ENCODE measurements at regions not wholly inside any gene's neighbourhood (a gene's known extent, or its start where the extent isn't known, plus 50 kb on each side); places are given as distances from the start of the nearest gene placed in this dataset.
"Not testable (repeated sequence)": the region's sequence is repeated elsewhere in the genome, so short reads cannot be mapped to it uniquely, and the experiment has no call there.

DNA sequence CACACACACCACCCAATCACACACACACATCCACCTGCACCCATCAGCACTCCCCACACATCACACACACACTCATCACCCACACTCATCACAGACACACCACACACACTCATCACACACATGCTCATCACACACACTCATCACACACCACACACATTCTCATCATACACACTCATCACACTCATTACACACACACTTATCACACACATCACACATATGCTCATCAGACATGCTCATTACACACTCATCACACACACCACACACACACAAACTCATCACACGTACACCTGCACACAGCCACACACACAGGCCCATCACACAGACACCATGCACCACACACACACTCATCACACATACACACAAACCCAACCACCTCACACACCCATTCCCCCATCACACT is 107.5 kb upstream of the C14orf180 start:
- Histone ChIP-seq H3K9me3 (replicated peaks) (no peaks in the 10 kb centered on the region), H3K27ac (no peak overlapping the region), H3K36me3 (no peaks in the 10 kb centered on the region), H3K4me1 (no peaks in the 10 kb centered on the region), H3K27me3 (no peaks in the 10 kb centered on the region), H3K4me3 (no peak overlapping the region)
- DNase-seq: no peak

DNA sequence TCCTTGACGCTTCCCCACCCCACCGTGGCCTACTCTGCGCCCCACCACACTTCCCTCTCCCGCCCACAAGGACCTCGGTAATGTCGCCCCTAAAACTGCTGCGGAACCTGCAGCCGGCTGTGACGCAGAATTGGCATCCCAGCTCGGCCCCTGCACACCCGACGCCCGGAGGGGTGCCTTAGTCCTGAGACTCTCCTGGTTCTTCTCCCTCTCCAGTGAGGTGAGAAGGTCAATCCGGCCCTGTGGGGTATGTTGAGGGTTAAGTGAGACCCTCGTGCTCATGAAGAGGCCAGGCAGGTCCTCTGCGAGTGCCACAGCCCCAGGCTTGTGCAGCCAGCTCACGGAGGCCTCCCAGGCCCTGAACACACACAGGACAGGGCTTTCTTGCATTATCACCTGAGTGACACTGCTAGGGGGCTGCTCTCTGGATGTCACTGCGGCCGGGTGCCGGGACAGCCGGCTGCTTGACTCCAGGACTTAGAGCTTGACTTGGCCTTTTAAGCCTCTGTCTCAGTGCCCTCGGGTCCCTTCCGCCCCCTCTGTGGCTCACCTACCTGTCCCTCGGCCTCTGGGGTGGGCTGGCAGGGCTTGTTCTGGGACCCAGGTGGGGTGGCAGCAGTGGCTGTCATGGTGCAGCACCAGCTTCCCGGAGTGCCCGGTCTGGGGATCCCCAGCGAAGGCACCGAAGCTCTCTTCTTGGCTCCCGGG is 106.9 kb upstream of the C14orf180 start:
- Histone ChIP-seq H3K36me3 (no peaks in the 10 kb centered on the region), H3K27ac (no peak overlapping the region), H3K27me3 (no peaks in the 10 kb centered on the region), H3K4me1 (no peaks in the 10 kb centered on the region), H3K9me3 (replicated peaks) (no peaks in the 10 kb centered on the region), H3K4me3 (no peak overlapping the region)
- DNase-seq: no peak

DNA sequence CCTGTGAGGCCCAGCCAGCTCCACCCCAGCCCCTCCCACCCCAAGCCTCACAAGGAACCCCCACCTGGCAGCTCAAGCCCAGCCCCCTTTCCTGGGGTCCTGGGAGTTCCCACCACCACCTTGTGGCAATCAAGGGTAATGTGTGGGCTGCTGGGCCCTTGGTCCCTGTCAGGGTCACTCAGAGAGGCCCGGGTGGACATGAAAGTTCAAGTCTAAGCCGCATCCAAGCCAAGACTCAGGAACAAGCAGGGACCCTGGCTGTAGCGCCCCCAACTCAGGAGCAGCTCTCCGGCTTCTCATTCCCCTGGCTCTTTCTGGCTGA is 106.4 kb upstream of the C14orf180 start:
- Histone ChIP-seq H3K9me3 (replicated peaks) (no peaks in the 10 kb centered on the region), H3K27me3 (no peaks in the 10 kb centered on the region), H3K27ac (no peak overlapping the region), H3K36me3 (no peaks in the 10 kb centered on the region), H3K4me1 (no peaks in the 10 kb centered on the region), H3K4me3 (no peak overlapping the region)
- DNase-seq: no peak

DNA sequence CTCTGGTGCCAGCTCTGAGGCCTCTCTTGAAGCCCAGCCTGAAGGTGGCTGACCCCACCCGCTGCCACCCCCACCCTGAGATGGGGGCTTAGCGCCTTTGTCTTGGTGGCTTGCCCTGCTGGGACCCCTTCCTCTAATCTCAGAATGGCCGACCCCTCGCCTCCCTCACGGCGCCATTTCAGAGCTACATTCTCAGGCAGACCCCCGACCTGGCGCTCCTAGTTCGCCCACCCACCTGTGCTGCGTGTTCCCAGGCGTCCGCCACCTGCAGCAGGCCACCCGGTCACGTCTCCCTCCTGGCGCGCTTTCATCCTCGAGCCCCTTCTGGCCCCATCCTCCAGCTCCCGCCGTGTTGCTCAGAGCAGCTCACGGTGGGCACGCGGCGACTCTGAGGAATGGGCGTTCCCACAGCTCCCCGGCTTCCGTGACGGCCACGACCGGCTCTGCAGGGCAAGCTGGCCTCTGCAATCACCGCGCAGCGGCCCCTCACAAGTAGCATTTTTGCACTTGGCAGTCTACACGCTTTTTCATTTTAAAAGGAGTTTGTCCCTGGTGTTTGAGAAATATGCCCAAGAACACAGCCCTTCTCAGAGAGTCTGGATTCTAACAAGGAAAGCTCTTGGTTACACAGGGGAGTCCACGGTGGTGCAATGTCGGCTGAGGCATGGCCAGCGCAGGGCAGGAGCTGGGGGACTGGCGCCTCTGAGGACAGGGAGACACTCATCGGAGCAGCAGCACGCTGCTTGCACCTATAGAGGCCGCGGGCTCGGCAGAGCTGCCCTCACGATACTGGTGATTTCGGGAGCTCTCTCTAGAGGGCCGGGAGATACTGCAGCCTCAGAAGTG is 105.7 kb upstream of the C14orf180 start:
- no peaks in the 10 kb centered on the region for H3K36me3 ChIP-seq
- no peaks in the 10 kb centered on the region for H3K9me3 ChIP-seq (replicated peaks)
- H3K27me3 ChIP-seq: no peaks in the 10 kb centered on the region
- no peak for DNase-seq
- no peak overlapping the region for H3K4me3 ChIP-seq
- no peaks in the 10 kb centered on the region for H3K4me1 ChIP-seq
- no peak overlapping the region for H3K27ac ChIP-seq

DNA sequence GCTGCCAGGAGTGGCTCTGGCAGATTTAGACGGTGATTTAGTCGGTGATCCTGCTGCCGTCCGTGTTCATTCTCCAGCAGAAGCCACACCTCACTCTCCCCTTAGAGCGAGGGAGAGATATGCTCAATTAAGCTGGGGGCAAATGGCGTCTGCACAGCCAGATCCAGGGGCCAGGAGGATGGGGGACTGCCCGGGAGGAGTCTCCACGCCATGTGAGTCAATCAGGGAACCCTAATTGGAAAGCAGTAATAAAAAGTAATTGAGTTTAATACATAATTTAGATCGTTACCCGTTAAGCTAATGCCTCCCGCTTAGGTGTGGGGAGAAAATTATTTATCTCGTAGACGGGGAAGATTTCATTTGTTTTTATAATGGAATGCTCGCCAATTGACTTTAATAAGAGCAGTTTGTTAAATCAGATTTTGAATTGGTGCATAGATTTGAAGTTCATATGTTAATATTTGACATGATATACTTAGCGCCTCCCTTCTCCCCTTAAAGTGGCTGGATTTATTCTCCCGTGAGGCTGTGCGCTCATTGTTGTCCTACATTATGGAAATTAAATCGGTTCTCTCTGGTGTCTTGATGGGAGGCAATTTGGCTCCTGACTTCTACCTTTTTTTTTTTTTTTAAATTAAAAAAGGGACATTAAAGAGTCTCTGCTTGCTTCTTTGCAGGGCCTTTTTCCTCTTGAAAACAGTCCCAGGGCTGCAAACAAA is 104.9 kb upstream of the C14orf180 start:
- Histone ChIP-seq H3K27me3 (no peaks in the 10 kb centered on the region), H3K4me3 (no peak overlapping the region), H3K27ac (no peak overlapping the region), H3K9me3 (replicated peaks) (no peaks in the 10 kb centered on the region), H3K4me1 (no peaks in the 10 kb centered on the region), H3K36me3 (no peaks in the 10 kb centered on the region)
- no peak for DNase-seq

DNA sequence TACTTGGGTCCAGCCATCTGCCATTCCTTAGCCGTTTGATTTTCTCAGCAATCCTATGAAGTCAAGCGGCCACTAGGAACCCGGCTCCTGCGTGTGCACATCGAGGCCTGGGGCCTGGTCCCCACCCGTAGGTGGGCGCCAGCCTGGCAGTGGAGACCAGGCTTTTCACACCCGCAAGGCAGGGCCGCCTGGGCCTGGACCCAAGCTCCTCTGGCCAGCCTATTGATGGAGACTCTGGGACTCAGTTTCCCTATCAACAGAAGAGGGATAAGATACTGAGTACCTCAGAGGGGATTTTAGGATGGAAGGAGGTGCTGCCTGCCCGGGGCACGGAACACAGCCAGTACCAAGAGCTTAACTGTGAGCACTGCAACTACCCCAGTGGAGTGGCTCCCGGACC is 104.3 kb upstream of the C14orf180 start:
- Histone ChIP-seq H3K36me3 (no peaks in the 10 kb centered on the region), H3K9me3 (replicated peaks) (no peaks in the 10 kb centered on the region), H3K4me1 (no peaks in the 10 kb centered on the region), H3K27ac (no peak overlapping the region), H3K4me3 (no peak overlapping the region), H3K27me3 (no peaks in the 10 kb centered on the region)
- no peak for DNase-seq

DNA sequence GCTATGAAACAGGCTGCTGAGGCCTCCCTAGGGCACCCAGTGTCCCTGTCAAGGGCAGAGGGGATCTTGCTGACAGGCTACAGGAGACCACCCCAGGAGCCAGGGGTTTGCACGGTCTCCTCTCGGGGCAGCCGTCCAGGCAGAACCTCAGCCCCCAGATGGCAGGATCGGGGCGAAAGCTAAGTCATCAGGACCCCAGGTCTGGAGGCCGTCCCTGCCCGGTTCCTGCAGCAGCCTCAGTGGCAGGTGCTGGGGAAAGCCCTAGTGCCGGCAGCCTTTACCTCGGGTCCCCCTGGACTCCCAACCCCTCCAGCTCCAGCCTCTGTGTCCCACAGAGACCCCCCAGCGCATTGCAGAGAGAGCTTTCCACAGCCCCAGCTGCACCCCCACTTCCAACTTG is 103.8 kb upstream of the C14orf180 start:
- no peaks in the 10 kb centered on the region for H3K4me1 ChIP-seq
- no peak for DNase-seq
- no peak overlapping the region for H3K27ac ChIP-seq
- H3K36me3 ChIP-seq: no peaks in the 10 kb centered on the region
- H3K27me3 ChIP-seq: no peaks in the 10 kb centered on the region
- H3K9me3 ChIP-seq (replicated peaks): no peaks in the 10 kb centered on the region
- H3K4me3 ChIP-seq: no peak overlapping the region

DNA sequence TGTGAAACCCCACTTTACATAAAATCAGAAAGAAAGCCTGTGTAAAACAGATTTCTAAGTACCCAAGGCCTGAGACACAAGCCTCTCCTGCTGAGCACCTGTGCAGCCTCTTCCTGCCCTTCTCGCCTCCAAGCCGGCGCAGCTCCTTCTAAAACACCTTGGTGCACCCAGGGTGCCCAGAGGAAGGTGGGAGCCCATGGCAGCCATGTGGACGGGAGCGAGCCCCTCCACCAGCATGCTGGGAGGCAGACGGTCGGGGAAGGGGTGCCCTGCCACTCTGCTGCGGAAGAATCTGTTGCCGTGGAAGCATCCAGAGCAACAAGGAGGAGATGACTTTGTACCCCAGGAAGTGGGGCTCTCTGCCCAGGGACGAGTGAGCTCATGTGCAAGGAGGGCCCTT is 103.1 kb upstream of the C14orf180 start:
- no peaks in the 10 kb centered on the region for H3K27me3 ChIP-seq
- no peak overlapping the region for H3K4me3 ChIP-seq
- no peak for DNase-seq
- H3K27ac ChIP-seq: no peak overlapping the region
- no peaks in the 10 kb centered on the region for H3K36me3 ChIP-seq
- H3K9me3 ChIP-seq (replicated peaks): no peaks in the 10 kb centered on the region
- H3K4me1 ChIP-seq: no peaks in the 10 kb centered on the region

DNA sequence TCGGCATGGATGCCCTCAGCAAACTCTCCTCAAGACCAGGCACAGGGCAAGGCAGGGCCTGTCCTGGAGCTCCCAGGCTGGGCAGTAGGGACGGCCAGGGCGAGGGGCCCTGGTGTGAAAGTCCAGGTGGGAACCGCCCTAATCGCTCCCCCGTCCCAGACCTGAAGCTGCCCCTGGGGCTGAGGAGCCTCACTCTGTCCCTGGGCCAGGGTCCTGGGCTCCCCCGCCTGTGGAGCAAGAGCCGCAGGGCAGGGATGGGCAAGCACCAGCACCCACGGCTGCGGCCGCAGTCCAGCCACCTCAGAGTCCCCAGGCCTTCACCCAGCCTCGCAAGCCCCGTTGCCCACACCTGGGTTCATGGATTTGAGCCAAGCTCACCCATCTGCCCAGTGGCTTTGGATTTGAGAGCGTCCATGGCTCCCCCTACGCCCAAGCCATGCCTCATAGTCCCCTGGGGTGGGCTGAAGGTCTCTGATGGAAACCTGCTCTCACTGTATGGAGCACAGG is 102.4 kb upstream of the C14orf180 start:
- Histone ChIP-seq H3K9me3 (replicated peaks) (no peaks in the 10 kb centered on the region), H3K36me3 (no peaks in the 10 kb centered on the region), H3K4me3 (no peak overlapping the region), H3K27me3 (no peaks in the 10 kb centered on the region), H3K27ac (no peak overlapping the region), H3K4me1 (no peaks in the 10 kb centered on the region)
- DNase-seq: no peak

DNA sequence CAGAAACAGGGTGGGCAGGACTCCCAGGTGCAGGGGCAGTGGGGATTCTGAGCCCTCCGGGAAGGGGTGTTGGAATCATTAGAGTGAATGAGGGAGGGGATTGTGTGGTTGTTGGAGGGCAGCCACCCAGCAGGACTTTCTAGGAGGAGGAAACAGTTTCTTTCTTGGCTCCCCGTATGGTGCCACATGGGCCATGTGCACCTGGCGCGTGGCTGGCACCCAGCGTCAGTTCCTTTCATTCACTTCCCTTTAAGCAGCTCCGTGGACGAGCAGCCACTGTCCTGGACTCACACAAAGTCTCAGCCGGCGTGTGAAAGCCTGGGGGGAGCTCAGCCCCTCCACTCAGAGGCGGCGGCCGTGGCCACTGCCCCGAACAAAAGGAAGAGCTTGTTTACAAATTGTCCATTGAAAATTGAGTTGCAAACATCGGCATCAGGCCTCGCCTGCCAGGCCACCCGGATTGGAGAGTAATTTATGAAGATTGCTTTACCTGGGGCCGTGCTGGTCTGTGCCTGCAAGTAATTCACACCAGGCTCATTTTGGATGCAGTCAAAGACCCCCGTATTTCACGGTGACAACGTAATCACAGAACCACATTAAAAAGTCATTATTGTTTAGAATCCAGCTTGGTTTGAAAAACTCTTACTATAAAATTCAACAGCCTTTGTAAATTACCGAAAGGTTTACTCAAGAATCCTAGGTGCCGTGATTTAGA is 101.7 kb upstream of the C14orf180 start:
- no peaks in the 10 kb centered on the region for H3K27me3 ChIP-seq
- no peak overlapping the region for H3K27ac ChIP-seq
- H3K4me3 ChIP-seq: no peak overlapping the region
- no peaks in the 10 kb centered on the region for H3K36me3 ChIP-seq
- no peak for DNase-seq
- H3K4me1 ChIP-seq: no peaks in the 10 kb centered on the region
- H3K9me3 ChIP-seq (replicated peaks): no peaks in the 10 kb centered on the region; the same call in 1 of the 2 replicates

DNA sequence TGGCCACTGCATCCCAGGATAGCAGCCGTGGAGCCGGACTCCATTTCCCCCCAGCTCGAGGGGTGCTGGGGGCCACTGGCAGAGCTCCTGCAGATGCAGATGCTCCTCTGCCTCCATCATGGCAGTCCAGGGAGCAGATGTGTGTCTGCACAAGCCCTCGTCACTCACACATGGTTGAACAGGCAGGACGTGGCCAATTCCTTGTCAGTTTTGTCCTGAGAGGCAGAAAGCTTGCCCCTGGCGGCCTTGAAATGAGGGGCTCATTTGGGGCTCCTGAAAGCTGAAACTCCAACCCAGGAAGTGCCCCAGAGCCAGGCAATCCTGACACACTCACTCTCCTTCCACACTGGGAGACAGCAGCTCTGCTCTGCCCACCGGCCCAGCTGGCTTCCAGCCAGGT is 100.9 kb upstream of the C14orf180 start:
- H3K27me3 ChIP-seq: no peaks in the 10 kb centered on the region
- no peaks in the 10 kb centered on the region for H3K4me1 ChIP-seq

DNA sequence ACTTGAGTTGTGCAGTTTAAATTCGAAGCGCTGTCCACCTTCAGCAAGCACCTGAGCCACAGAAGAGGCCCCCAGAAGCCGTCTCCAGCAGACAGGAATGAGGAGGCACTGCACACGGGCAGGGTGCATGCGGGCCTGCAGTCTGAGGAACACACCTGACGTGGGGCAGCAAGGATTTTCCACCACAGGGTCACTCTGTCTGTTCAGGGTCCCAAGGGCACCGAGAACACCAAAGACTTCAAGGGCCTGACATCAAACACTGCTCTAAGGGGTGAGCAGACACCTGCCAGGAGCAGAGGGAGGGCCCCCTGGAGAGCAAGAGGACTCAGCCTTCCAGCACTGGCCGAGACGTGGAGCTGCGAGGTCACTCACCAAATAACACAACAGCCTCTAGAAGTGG is 99.7 kb upstream of the C14orf180 start:
- no peak overlapping the region for H3K27ac ChIP-seq

More for the DNA sequence above, 100.9 kb upstream of the C14orf180 start:
- Histone ChIP-seq H3K36me3 (no peaks in the 10 kb centered on the region), H3K9me3 (replicated peaks) (no peaks in the 10 kb centered on the region; the same call in 1 of the 2 replicates), H3K27ac (no peak overlapping the region), H3K4me3 (no peak overlapping the region)
- DNase-seq: no peak

DNA sequence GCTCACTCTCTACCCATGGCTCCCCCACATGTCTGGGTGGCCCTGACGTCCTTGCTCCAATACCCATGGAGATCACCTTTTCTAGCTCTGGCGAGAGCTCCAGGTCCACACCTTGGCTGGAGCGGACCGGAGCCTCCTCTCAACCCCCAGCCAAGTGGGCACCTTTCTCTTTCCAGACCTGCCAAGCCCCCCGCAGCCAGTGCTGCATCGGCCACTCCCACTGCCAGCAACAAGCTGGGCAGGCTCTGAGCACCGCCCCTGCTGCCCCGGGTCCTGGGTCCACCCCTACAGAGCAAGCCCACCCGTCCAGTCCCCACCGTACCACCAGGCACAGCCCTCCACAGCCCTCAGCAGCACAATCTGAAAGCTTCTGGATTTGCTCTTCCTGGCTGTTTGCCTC is 98.2 kb upstream of the C14orf180 start:
- Histone ChIP-seq H3K9me3 (replicated peaks) (no peaks in the 10 kb centered on the region; the same call in 1 of the 2 replicates), H3K4me1 (no peaks in the 10 kb centered on the region), H3K4me3 (no peak overlapping the region), H3K27me3 (no peaks in the 10 kb centered on the region), H3K27ac (no peak overlapping the region), H3K36me3 (no peaks in the 10 kb centered on the region)
- no peak for DNase-seq

More for the DNA sequence above, 99.7 kb upstream of the C14orf180 start:
- H3K36me3 ChIP-seq: no peaks in the 10 kb centered on the region
- no peak for DNase-seq
- no peaks in the 10 kb centered on the region for H3K27me3 ChIP-seq
- no peaks in the 10 kb centered on the region for H3K4me1 ChIP-seq
- H3K4me3 ChIP-seq: no peak overlapping the region
- no peaks in the 10 kb centered on the region; the same call in 1 of the 2 replicates for H3K9me3 ChIP-seq (replicated peaks)

DNA sequence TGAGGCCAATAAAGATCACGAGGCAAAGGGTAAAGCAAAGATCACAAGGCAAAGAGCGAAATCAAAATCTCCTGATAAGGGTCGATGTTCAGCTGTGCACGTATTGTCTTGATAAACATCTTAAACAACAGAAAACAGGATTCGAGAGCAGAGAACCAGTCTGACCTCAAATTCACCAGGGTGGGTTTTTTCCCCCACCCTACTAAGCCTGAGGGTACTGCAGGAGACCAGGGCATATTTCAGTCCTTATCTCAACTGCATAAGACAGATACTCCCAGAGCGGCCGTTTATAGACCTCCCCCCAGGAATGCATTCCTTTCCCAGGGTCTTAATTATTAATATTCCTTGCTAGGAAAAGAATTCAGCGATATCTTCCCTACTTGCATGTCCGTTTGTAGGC is 97.5 kb upstream of the C14orf180 start:
- DNase-seq; H3K4me1 ChIP-seq; H3K9me3 ChIP-seq (replicated peaks); H3K4me3 ChIP-seq; H3K27me3 ChIP-seq; H3K36me3 ChIP-seq; H3K27ac ChIP-seq: not testable (repeated sequence)

Measured in SJCRH30 (cell line).